GM12878 (cell line): ENCODE measurements at regions not wholly inside any gene's neighbourhood (a gene's known extent, or its start where the extent isn't known, plus 50 kb on each side); places are given as distances from the start of the nearest gene placed in this dataset.

Experiments used
- ATAC-seq: fragments of 200-7000 bp; cut with Tn5 transposase; 3 replicates; pipeline ENCODE4 v1.9.1; 2020; ENCODE audit warnings: mild to moderate bottlenecking, moderate library complexity
- BruUV-seq: library from RNA; stranded (reverse); fragments of 400-500 nt; replicated peaks from 2 replicates; lab custom pipeline; 2021; lab: Mats Ljungman, UMichigan
- CTCF ChIA-PET: fragments of 300-600 bp; sonication (Branson Sonifier 250); formaldehyde crosslinking; extraction: SDS; loops from one replicate; lab custom pipeline; 2021; ENCODE audit warnings: inconsistent platforms; lab: Yijun Ruan, JAX
- POLR2A ChIA-PET: fragments of 350-600 bp; formaldehyde crosslinking; extraction: SDS; loops from one replicate; lab custom pipeline; 2021; ENCODE audit warnings: inconsistent platforms; lab: Charles Lee
- RAD21 ChIA-PET: fragments of 300-600 bp; sonication (Branson Sonifier 250); formaldehyde crosslinking; loops from one replicate; lab custom pipeline; 2023; ENCODE audit warnings: antibody characterized with exemption; ENCODE audit not compliant: unreplicated experiment; lab: Charles Lee
- SMC1A ChIA-PET: fragments of 300-600 bp; sonication (Branson Sonifier 250); formaldehyde crosslinking; loops from one replicate; lab custom pipeline; 2023; ENCODE audit not compliant: unreplicated experiment, uncharacterized antibody; lab: Charles Lee
- DNase-seq: peaks from one replicate; pipeline ENCODE4 v3.0.0-alpha.2; 2011; ENCODE audit warnings: low read depth, low spot score
- FAIRE-seq: peaks from 3 replicates; lab custom pipeline; 2011; peaks lifted over from hg19 to GRCh38; lab: Jason Lieb, UNC
- H2AFZ ChIP-seq: 2 replicates; pipeline ENCODE4 v1.6.0; 2011; ENCODE audit warnings: low read depth, low read length, control low read depth; ENCODE audit not compliant: control insufficient read depth
- H3K27ac ChIP-seq: 2 replicates; pipeline ENCODE4 v1.5.1; 2011; ENCODE audit warnings: control low read depth; ENCODE audit not compliant: control insufficient read depth, insufficient read depth
- H3K27me3 ChIP-seq, 2 experiments: replicated peaks in 1 of 2; 2 replicates each; pipeline versions ENCODE4 v1.6.0 to v1.6.1; 2011; ENCODE audit warnings: low read length in 1 of 2; ENCODE audit not compliant: control insufficient read depth in 2 of 2, insufficient read depth in 2 of 2
- H3K36me3 ChIP-seq, 2 experiments: 2 replicates each; pipeline ENCODE4 v1.5.1; 2011; ENCODE audit warnings: low read length in 1 of 2; ENCODE audit not compliant: control insufficient read depth in 2 of 2, insufficient read depth in 2 of 2
- H3K4me1 ChIP-seq: 2 replicates; pipeline ENCODE4 v1.6.1; 2011; ENCODE audit warnings: mild to moderate bottlenecking, low read length, moderate library complexity, mixed read lengths; ENCODE audit not compliant: control insufficient read depth, insufficient read depth
- H3K4me2 ChIP-seq: 2 replicates; pipeline ENCODE4 v1.6.0; 2011; ENCODE audit warnings: control low read depth; ENCODE audit not compliant: control insufficient read depth, insufficient read depth
- H3K4me3 ChIP-seq: fragments of 200-600 bp; sonication (generic); 2 replicates; pipeline ENCODE4 v1.5.1; 2016
- H3K79me2 ChIP-seq: 2 replicates; pipeline ENCODE4 v1.6.0; 2011; ENCODE audit warnings: low read length; ENCODE audit not compliant: control insufficient read depth, insufficient read depth
- H3K9ac ChIP-seq: 2 replicates; pipeline ENCODE4 v1.8.0; 2011; ENCODE audit warnings: low read length, control low read depth, mixed read lengths; ENCODE audit not compliant: control insufficient read depth, insufficient read depth
- H3K9me3 ChIP-seq: replicated peaks from 3 replicates; pipeline ENCODE4 v1.5.1; 2011; ENCODE audit warnings: mild to moderate bottlenecking, low read length; ENCODE audit not compliant: control insufficient read depth, insufficient read depth
- H4K20me1 ChIP-seq: 2 replicates; pipeline ENCODE4 v1.6.0; 2011; ENCODE audit not compliant: control insufficient read depth, insufficient read depth
- EED ChIP-seq: sonication (generic); IDR thresholded peaks from 2 replicates; pipeline ENCODE4 v1.6.1; 2016; ENCODE audit warnings: antibody characterized with exemption, low read depth
- WGBS: methylation state at CpG from one replicate; pipeline ENCODE4 v1.1.6; 2016; ENCODE audit warnings: low lambda C conversion rate; ENCODE audit not compliant: insufficient replicate concordance, insufficient coverage; ENCODE audit errors: missing lambda C conversion rate; 5-methylcytosine and 5-hydroxymethylcytosine counted together
- in situ Hi-C: fragments of 300-500 bp; cut with MboI; formaldehyde crosslinking; loops from 9 replicates; pipeline ENCODE4 v1.14.3; 2018; ENCODE audit warnings: mixed read lengths
- intact Hi-C: fragments of 100-400 bp; cut with micrococcal nuclease; formaldehyde crosslinking; loops from one replicate; pipeline ENCODE4 v1.14.2; 2022; ENCODE audit not compliant: unreplicated experiment
- TF ChIP-seq, protein P1 (sequence below): IDR thresholded peaks from 2 replicates; pipeline ENCODE4 v1.6.1; 2012; ENCODE audit warnings: improper control_type of control experiment, low read depth, low read length; ENCODE audit not compliant: insufficient replicate concordance
- TF ChIP-seq, protein P2 (sequence below): fragments of 450-650 bp; formaldehyde crosslinking; IDR thresholded peaks from 2 replicates; pipeline ENCODE4 v1.4.0; 2022; ENCODE audit warnings: mild to moderate bottlenecking, moderate library complexity
- TF ChIP-seq, protein P3 (sequence below): fragments of 450-650 bp; formaldehyde crosslinking; IDR thresholded peaks from 2 replicates; pipeline ENCODE4 v1.5.0; 2022; ENCODE audit warnings: mild to moderate bottlenecking, missing genetic modification characterization
- TF ChIP-seq, protein P4 (sequence below): fragments of 450-650 bp; formaldehyde crosslinking; IDR thresholded peaks from 2 replicates; pipeline ENCODE4 v1.4.0; 2020; ENCODE audit warnings: mild to moderate bottlenecking, moderate library complexity

DNA sequence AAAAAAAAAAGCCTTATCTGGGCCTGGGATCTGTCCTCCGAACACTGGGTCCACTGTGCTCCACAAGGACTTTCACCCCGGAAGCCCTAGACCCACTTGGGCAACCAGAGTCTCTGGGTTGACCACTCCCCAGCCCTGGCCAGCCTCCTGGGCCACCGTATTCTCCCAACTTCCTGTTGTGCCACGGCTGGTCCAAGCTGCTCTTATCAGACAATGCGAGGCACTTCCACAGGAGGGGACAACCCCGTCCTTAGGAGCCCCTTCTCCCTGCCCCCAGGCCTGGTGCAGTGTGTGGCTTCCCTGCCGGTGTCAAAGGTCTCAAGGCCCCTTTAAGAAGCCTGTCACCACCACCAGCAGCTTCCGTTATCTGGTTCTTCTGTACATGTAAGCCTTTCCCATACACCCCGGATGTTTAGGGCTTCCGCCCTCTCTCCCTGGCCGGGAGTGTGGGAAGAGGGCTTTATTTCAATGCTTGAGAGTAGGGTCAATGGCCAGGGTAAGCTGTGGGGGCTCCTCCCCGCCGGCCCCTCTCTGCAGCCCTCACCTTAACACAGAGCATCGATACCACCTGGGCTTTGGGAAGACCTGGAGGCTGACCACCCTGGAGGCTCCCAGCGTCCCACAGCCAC is 313.0 kb downstream of the SEC14L1 start:
- ChIA-PET CTCF (interaction anchor here (0.7 to 6.4 kb wide), 9 partner anchors 10 to 53 kb away, joined by 3 to 53 read pairs (median 10); no protein-coding TSS in a partner anchor), RAD21 (interaction anchor here (1.1 to 6.8 kb wide), 10 partner anchors 8 to 131 kb away, joined by 3 to 102 read pairs (median 8); no protein-coding TSS in a partner anchor), SMC1A (interaction anchor here (1.0 to 5.6 kb wide), 9 partner anchors 10 to 128 kb away, joined by 3 to 46 read pairs (median 8); no protein-coding TSS in a partner anchor), POLR2A (interaction anchor here (0.6 to 6.4 kb wide), 7 partner anchors 11 to 940 kb away, joined by 4 to 78 read pairs (median 7); no protein-coding TSS in a partner anchor)
- WGBS, result 2% methylated on average over 15 of the region's 15 CpGs
- Histone ChIP-seq H3K9me3 (no peaks in the 10 kb centered on the region), H2AFZ (no peak overlapping the region), H3K9ac (peak overlapping the region; percentile 86), H3K4me3 (peak overlapping the region; percentile 94), H3K36me3 (peaks cover 5 to 8% of the 10 kb centered on the region in 2 experiments; a peak in 3 of 4 replicates), H3K4me1 (peaks cover 55% of the 10 kb centered on the region), H3K79me2 (peaks cover 99% of the 10 kb centered on the region), H3K27ac (peak overlapping the region; percentile 99), H3K27me3 (no peaks in the 10 kb centered on the region), H4K20me1 (no peaks in the 10 kb centered on the region), H3K4me2 (peak overlapping the region; percentile 98)
- no peak for FAIRE-seq
- intact Hi-C loops, result loop anchor here (2.0 kb wide), 1 partner anchor 19 kb away; no protein-coding TSS in a partner anchor
- no TSS peak for BruUV-seq
- in situ Hi-C loops, result loop anchor here (10.0 to 25.0 kb wide), 2 partner anchors 701 to 1191 kb away; partner anchors contain the start of gene UBALD2
- no peak for DNase-seq
- peak; percentile 11 for ATAC-seq
- TF ChIP-seq EED, result no peak
- TF ChIP-seq, protein P1, sequence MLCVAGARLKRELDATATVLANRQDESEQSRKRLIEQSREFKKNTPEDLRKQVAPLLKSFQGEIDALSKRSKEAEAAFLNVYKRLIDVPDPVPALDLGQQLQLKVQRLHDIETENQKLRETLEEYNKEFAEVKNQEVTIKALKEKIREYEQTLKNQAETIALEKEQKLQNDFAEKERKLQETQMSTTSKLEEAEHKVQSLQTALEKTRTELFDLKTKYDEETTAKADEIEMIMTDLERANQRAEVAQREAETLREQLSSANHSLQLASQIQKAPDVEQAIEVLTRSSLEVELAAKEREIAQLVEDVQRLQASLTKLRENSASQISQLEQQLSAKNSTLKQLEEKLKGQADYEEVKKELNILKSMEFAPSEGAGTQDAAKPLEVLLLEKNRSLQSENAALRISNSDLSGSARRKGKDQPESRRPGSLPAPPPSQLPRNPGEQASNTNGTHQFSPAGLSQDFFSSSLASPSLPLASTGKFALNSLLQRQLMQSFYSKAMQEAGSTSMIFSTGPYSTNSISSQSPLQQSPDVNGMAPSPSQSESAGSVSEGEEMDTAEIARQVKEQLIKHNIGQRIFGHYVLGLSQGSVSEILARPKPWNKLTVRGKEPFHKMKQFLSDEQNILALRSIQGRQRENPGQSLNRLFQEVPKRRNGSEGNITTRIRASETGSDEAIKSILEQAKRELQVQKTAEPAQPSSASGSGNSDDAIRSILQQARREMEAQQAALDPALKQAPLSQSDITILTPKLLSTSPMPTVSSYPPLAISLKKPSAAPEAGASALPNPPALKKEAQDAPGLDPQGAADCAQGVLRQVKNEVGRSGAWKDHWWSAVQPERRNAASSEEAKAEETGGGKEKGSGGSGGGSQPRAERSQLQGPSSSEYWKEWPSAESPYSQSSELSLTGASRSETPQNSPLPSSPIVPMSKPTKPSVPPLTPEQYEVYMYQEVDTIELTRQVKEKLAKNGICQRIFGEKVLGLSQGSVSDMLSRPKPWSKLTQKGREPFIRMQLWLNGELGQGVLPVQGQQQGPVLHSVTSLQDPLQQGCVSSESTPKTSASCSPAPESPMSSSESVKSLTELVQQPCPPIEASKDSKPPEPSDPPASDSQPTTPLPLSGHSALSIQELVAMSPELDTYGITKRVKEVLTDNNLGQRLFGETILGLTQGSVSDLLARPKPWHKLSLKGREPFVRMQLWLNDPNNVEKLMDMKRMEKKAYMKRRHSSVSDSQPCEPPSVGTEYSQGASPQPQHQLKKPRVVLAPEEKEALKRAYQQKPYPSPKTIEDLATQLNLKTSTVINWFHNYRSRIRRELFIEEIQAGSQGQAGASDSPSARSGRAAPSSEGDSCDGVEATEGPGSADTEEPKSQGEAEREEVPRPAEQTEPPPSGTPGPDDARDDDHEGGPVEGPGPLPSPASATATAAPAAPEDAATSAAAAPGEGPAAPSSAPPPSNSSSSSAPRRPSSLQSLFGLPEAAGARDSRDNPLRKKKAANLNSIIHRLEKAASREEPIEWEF, result no peak
- TF ChIP-seq, protein P2, sequence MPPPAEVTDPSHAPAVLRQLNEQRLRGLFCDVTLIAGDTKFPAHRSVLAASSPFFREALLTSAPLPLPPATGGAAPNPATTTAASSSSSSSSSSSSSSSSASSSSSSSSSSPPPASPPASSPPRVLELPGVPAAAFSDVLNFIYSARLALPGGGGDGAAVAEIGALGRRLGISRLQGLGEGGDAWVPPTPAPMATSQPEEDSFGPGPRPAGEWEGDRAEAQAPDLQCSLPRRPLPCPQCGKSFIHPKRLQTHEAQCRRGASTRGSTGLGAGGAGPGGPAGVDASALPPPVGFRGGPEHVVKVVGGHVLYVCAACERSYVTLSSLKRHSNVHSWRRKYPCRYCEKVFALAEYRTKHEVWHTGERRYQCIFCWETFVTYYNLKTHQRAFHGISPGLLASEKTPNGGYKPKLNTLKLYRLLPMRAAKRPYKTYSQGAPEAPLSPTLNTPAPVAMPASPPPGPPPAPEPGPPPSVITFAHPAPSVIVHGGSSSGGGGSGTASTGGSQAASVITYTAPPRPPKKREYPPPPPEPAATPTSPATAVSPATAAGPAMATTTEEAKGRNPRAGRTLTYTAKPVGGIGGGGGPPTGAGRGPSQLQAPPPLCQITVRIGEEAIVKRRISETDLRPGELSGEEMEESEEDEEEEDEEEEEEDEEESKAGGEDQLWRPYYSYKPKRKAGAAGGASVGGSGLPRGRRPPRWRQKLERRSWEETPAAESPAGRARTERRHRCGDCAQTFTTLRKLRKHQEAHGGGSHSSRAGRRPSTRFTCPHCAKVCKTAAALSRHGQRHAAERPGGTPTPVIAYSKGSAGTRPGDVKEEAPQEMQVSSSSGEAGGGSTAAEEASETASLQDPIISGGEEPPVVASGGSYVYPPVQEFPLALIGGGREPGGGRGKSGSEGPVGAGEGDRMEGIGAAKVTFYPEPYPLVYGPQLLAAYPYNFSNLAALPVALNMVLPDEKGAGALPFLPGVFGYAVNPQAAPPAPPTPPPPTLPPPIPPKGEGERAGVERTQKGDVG (CRISPR knock-in tag), result no peak
- TF ChIP-seq, protein P3, sequence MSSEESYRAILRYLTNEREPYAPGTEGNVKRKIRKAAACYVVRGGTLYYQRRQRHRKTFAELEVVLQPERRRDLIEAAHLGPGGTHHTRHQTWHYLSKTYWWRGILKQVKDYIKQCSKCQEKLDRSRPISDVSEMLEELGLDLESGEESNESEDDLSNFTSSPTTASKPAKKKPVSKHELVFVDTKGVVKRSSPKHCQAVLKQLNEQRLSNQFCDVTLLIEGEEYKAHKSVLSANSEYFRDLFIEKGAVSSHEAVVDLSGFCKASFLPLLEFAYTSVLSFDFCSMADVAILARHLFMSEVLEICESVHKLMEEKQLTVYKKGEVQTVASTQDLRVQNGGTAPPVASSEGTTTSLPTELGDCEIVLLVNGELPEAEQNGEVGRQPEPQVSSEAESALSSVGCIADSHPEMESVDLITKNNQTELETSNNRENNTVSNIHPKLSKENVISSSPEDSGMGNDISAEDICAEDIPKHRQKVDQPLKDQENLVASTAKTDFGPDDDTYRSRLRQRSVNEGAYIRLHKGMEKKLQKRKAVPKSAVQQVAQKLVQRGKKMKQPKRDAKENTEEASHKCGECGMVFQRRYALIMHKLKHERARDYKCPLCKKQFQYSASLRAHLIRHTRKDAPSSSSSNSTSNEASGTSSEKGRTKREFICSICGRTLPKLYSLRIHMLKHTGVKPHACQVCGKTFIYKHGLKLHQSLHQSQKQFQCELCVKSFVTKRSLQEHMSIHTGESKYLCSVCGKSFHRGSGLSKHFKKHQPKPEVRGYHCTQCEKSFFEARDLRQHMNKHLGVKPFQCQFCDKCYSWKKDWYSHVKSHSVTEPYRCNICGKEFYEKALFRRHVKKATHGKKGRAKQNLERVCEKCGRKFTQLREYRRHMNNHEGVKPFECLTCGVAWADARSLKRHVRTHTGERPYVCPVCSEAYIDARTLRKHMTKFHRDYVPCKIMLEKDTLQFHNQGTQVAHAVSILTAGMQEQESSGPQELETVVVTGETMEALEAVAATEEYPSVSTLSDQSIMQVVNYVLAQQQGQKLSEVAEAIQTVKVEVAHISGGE (CRISPR knock-in tag), result no peak
- TF ChIP-seq, protein P4, sequence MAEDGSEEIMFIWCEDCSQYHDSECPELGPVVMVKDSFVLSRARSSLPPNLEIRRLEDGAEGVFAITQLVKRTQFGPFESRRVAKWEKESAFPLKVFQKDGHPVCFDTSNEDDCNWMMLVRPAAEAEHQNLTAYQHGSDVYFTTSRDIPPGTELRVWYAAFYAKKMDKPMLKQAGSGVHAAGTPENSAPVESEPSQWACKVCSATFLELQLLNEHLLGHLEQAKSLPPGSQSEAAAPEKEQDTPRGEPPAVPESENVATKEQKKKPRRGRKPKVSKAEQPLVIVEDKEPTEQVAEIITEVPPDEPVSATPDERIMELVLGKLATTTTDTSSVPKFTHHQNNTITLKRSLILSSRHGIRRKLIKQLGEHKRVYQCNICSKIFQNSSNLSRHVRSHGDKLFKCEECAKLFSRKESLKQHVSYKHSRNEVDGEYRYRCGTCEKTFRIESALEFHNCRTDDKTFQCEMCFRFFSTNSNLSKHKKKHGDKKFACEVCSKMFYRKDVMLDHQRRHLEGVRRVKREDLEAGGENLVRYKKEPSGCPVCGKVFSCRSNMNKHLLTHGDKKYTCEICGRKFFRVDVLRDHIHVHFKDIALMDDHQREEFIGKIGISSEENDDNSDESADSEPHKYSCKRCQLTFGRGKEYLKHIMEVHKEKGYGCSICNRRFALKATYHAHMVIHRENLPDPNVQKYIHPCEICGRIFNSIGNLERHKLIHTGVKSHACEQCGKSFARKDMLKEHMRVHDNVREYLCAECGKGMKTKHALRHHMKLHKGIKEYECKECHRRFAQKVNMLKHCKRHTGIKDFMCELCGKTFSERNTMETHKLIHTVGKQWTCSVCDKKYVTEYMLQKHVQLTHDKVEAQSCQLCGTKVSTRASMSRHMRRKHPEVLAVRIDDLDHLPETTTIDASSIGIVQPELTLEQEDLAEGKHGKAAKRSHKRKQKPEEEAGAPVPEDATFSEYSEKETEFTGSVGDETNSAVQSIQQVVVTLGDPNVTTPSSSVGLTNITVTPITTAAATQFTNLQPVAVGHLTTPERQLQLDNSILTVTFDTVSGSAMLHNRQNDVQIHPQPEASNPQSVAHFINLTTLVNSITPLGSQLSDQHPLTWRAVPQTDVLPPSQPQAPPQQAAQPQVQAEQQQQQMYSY, result no peak
